ENCODE measurements at regions not wholly inside any gene's neighbourhood (a gene's known extent, or its start where the extent isn't known, plus 50 kb on each side); places are given as distances from the start of the nearest gene placed in this dataset.

DNA sequence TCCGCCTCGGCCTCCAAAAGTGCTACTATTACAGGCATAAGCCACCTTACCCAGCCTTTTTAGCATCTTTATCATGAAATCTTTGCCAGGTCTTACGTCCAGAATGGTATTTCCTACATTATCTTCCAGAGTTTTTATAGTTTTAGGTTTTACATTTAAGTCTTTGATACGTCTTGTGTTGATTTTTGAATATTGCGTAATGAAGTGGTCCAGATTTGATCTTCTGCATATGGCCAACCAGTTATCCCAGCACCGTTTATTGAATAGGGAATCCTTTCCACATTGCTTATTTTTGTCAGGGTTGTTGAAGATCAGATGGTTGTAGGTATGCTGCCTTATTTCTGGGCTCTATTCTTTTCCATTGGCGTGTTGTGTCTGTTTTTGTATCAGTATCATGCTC lies 349.6 kb downstream of the KCTD8 start (continued):
- TF ChIP-seq ZNF514 (tag by site-specific recombination; IDR thresholded peaks at IDR 0.05), result no peak
- TF ChIP-seq, protein P1, sequence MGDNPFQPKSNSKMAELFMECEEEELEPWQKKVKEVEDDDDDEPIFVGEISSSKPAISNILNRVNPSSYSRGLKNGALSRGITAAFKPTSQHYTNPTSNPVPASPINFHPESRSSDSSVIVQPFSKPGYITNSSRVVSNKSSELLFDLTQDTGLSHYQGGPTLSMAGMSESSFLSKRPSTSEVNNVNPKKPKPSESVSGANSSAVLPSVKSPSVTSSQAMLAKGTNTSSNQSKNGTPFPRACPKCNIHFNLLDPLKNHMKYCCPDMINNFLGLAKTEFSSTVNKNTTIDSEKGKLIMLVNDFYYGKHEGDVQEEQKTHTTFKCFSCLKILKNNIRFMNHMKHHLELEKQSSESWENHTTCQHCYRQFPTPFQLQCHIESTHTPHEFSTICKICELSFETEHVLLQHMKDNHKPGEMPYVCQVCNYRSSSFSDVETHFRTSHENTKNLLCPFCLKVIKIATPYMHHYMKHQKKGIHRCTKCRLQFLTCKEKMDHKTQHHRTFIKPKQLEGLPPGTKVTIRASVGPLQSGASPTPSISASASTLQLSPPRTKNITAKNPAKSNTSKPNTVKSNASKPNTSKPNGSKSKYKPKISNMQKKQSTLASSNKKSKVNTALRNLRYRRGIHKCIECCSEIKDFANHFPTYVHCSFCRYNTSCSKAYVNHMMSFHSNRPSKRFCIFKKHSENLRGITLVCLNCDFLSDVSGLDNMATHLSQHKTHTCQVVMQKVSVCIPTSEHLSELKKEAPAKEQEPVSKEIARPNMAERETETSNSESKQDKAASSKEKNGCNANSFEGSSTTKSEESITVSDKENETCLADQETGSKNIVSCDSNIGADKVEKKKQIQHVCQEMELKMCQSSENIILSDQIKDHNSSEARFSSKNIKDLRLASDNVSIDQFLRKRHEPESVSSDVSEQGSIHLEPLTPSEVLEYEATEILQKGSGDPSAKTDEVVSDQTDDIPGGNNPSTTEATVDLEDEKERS (tag by site-specific recombination; IDR thresholded peaks at IDR 0.05), result no peak
- TF ChIP-seq ZNF561 (tag by site-specific recombination; IDR thresholded peaks at IDR 0.05; ENCODE audit: borderline replicate concordance), result no peak
- no peak for TF ChIP-seq ZNF16 (tag by site-specific recombination; IDR thresholded peaks at IDR 0.05; ENCODE audit: low read depth)
- TF ChIP-seq EGR2 (tag by site-specific recombination; IDR thresholded peaks at IDR 0.05; ENCODE audit: low read depth), result no peak
- no peak for TF ChIP-seq ZNF341 (tag by site-specific recombination; IDR thresholded peaks at IDR 0.05; ENCODE audit: low read depth)
- TF ChIP-seq ZFP37 (tag by site-specific recombination; IDR thresholded peaks at IDR 0.05), result no peak
- TF ChIP-seq ZNF19 (tag by site-specific recombination; IDR thresholded peaks at IDR 0.05; ENCODE audit: low read depth), result no peak
- TF ChIP-seq ZNF626 (tag by site-specific recombination; IDR thresholded peaks at IDR 0.05), result no peak
- no peak for TF ChIP-seq ZNF701 (tag by site-specific recombination; IDR thresholded peaks at IDR 0.05)
- TF ChIP-seq ZNF596 (tag by site-specific recombination; IDR thresholded peaks at IDR 0.05), result no peak
- TF ChIP-seq, protein P2, sequence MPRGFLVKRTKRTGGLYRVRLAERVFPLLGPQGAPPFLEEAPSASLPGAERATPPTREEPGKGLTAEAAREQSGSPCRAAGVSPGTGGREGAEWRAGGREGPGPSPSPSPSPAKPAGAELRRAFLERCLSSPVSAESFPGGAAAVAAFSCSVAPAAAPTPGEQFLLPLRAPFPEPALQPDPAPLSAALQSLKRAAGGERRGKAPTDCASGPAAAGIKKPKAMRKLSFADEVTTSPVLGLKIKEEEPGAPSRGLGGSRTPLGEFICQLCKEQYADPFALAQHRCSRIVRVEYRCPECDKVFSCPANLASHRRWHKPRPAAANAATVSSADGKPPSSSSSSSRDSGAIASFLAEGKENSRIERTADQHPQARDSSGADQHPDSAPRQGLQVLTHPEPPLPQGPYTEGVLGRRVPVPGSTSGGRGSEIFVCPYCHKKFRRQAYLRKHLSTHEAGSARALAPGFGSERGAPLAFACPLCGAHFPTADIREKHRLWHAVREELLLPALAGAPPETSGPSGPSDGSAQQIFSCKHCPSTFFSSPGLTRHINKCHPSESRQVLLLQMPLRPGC (tag by site-specific recombination; IDR thresholded peaks at IDR 0.05), result no peak

DNA sequence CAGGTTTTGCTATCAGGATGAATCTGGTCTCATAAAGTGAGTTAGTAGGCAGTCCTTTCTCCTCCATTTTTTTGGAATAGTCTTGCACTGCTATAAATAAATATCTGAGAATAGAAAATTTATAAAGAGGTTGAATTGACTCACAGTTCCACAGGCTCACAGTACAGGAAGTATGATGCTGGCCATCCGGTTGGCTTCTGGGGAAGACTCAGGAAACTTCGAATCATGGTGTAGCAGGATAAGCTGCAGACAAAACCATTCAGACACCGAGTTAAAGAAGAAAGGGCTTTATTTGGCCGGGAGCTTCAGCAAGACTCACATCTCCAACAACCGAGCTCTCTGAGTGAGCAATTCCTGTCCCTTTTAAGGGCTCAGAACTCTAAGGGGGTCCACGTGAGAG lies 348.2 kb downstream of the KCTD8 start:
- Histone ChIP-seq H3K27ac (ENCODE audit: extremely low read depth, low read depth, low read length) (no peak overlapping the region), H3K4me1 (ENCODE audit: control insufficient read depth, insufficient read depth, low read length) (no peaks in the 10 kb centered on the region), H3K4me3 (ENCODE audit: low read depth, low read length) (no peak overlapping the region), H3K36me3 (ENCODE audit: control insufficient read depth in 2 of 2, insufficient read depth in 1 of 2, low read length in 2 of 2) (no peaks in the 10 kb centered on the region), H3K9me3 (ENCODE audit: control insufficient read depth, insufficient read depth, low read depth, low read length) (no peaks in the 10 kb centered on the region)
- CTCF ChIA-PET, result no interaction called here
- TF ChIP-seq ZFP69B (tag by site-specific recombination; IDR thresholded peaks at IDR 0.05) (no peak), ZNF37A (tag by site-specific recombination; IDR thresholded peaks at IDR 0.05) (no peak), ZSCAN16 (tag by site-specific recombination; IDR thresholded peaks at IDR 0.05) (no peak), ZNF830 (tag by site-specific recombination; IDR thresholded peaks at IDR 0.05; ENCODE audit: low read depth) (no peak), WT1 (tag by site-specific recombination; IDR thresholded peaks at IDR 0.05) (no peak), ZNF473 (tag by site-specific recombination; IDR thresholded peaks at IDR 0.05) (no peak), ZNF2 (tag by site-specific recombination; IDR thresholded peaks at IDR 0.05) (no peak), KLF16 (tag by site-specific recombination; IDR thresholded peaks at IDR 0.05) (no peak), RBAK (tag by site-specific recombination; IDR thresholded peaks at IDR 0.05) (no peak), ZNF214 (tag by site-specific recombination; IDR thresholded peaks at IDR 0.05; ENCODE audit: borderline replicate concordance) (no peak), ZNF121 (tag by site-specific recombination; IDR thresholded peaks at IDR 0.05) (no peak)
- TF ChIP-seq, protein P3, sequence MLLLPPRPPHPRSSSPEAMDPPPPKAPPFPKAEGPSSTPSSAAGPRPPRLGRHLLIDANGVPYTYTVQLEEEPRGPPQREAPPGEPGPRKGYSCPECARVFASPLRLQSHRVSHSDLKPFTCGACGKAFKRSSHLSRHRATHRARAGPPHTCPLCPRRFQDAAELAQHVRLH (tag by site-specific recombination; IDR thresholded peaks at IDR 0.05), result no peak
- TF ChIP-seq, protein P4, sequence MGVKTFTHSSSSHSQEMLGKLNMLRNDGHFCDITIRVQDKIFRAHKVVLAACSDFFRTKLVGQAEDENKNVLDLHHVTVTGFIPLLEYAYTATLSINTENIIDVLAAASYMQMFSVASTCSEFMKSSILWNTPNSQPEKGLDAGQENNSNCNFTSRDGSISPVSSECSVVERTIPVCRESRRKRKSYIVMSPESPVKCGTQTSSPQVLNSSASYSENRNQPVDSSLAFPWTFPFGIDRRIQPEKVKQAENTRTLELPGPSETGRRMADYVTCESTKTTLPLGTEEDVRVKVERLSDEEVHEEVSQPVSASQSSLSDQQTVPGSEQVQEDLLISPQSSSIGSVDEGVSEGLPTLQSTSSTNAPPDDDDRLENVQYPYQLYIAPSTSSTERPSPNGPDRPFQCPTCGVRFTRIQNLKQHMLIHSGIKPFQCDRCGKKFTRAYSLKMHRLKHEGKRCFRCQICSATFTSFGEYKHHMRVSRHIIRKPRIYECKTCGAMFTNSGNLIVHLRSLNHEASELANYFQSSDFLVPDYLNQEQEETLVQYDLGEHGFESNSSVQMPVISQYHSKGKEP (tag by site-specific recombination; IDR thresholded peaks at IDR 0.05), result no peak
- TF ChIP-seq, protein P5, sequence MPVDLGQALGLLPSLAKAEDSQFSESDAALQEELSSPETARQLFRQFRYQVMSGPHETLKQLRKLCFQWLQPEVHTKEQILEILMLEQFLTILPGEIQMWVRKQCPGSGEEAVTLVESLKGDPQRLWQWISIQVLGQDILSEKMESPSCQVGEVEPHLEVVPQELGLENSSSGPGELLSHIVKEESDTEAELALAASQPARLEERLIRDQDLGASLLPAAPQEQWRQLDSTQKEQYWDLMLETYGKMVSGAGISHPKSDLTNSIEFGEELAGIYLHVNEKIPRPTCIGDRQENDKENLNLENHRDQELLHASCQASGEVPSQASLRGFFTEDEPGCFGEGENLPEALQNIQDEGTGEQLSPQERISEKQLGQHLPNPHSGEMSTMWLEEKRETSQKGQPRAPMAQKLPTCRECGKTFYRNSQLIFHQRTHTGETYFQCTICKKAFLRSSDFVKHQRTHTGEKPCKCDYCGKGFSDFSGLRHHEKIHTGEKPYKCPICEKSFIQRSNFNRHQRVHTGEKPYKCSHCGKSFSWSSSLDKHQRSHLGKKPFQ (tag by site-specific recombination; IDR thresholded peaks at IDR 0.05), result no peak
- POLR2A ChIA-PET, result no interaction called here
